ENCODE measurements at regions not wholly inside any gene's neighbourhood (a gene's known extent, or its start where the extent isn't known, plus 50 kb on each side); places are given as distances from the start of the nearest gene placed in this dataset.

DNA sequence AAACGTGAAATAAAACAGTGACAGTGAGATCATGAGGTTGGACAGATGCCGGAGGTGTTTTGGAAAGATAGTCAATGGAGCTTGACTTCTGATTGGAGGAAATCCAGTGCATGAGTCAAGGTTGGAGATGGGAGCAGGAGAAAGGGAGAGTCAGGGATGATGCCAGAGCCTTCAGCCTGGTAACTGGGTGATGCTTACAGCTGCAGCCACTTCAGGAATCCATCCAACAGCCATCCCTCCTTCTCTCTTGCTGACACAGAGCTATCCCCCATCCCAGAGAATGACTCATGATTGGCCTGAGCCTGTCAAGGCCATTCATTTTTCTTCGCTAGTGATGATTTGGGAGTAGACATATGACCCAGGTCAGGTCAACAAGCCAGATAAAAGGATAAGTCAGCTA lies 112.8 kb downstream of the SAMD5 start:
- DNase-seq, result no peak

GRCh38 chr6:147621961-147622360 lies 113.5 kb downstream of the SAMD5 start:
- no peak for DNase-seq

DNA sequence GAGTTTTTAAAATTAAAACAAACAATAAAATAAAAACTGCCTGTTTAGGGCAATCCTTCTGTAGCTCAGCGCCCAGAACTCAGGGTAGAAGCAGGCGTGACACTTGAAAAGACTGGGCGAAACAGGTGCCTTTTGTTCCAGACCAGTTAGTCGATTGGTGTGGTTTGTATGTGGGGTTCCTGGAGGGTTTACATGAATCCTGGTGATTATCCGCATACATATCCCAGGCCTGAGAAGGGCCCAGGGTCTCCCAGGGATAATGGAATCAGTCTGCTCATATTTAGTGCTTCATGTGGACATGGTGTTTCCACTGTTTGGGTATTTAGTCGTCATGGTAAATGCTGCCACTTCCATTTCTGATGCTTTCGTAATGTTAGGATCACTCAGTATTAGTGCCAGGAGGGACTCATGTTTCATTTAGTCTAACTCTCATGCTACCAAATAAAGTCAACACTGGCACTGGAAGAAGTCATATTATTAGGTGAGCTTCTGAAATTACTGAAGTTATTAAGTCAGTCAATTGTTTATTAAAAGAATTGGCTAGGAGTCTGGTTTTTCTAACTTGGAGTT lies 116.5 kb downstream of the SAMD5 start:
- DNase-seq, result no peak

GRCh38 chr6:147625946-147626345 lies 117.5 kb downstream of the SAMD5 start:
- no peak for DNase-seq

DNA sequence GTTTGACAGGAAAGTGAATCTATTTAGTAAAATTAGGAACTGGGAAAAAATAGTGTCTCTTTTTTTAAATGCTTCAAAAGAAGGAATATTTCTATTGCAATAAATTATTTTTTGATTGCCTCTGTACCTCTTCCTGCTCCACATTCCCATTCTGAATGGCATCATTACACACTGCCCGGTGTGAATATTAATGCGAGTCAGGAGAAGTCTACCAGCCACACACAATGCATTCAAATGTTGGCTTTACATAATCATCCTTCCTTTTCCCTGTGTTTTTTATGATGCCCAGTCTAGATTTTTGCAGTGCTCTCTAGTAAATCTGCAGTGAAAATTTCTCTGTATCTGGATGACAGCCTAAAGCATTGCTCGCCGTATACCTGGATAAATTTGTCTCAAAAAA lies 118.9 kb downstream of the SAMD5 start:
- DNase-seq, result no peak

- DNase-seq, result no peak
These were observed 124.7 kb downstream of the SAMD5 start for GRCh38 chr6:147633191-147633590.

DNA sequence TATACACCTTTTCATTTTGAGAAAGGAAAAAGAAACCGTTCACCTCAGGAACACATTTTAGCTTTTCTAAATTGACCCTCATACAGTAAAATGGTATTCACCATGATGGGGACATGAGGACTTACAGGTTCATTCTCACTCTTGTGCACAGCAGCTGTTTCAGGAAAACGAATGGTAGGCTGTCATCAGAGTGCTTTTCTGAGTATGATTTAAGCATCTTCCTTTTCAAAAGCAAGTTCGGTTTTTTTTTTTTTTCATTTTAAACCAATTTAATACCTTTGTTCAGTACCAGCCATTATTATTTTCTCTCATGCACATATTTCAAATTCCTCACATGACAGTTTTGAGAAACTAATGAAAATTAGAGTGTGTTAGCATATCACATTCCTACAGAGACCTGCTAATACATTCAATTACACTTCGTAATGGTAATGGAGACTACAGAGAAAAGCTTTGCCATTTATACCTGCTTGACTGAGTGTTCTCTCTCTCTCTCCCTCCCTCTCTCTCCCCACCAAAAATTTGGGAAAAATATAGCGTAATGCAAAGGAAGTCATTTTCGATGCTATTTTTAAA lies 129.2 kb downstream of the SAMD5 start:
- no peak for DNase-seq

GRCh38 chr6:147639279-147639678 lies 130.8 kb downstream of the SAMD5 start:
- DNase-seq, result no peak

DNA sequence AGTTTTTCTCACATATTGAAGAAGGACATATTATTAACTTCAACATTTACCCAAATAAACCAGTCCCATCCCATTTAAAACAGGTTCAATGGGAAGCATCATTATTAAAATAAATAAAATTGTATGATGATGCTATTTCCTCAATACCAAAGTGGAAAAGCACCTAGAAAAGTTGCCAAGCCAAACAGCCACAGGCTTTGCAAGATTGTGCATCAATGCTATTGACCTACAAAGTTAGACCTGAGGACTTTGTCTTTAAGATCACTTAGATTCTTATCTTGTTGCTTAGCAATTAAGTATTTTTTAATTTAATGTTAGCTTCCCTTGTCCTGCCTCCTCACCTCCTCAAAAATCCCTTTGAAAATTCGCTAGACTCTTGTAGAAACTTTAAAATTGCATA lies 132.1 kb downstream of the SAMD5 start:
- no peak for DNase-seq

DNA sequence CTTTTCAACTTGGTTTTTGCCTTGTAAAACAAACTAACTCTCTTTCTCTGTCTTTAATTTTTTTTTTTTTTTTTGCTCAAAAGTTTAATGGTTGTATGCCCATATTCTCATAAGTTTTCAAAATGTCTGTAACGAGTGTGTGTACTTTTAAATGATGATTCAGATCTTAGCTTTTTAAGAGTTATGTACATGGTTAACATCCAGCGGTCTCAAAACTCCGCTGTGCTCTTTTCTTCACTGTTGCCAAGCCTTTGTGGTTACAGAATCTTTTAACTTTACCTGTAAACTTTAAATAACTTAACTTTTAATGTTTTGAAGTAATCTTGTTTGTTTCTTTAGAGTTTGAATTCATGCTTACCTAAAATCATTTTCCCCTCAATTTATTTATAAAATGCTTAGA lies 133.0 kb downstream of the SAMD5 start:
- DNase-seq, result no peak

DNA sequence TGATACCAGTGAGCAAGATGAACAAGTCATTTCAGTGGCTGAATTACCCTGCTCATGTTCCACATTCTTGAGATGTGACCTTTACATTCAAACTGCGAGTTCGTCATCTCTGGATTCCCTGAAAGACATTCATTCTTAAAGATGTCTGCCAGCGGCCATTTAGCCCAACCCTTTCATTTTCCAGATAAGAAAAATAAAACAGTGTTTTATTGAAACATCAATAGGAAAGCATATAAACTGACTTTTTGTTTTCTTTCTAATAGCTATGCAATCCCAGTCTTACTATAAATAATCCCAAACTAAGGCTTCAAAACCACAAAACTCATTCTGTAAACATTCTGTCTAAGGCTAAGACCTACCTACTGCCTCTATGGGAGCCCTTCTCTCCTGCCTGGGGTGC lies 134.0 kb downstream of the SAMD5 start:
- no peak for DNase-seq

- DNase-seq, result no peak
These were observed 135.1 kb downstream of the SAMD5 start for GRCh38 chr6:147643341-147644200.

GRCh38 chr6:147648916-147649315 lies 140.4 kb downstream of the SAMD5 start:
- DNase-seq, result no peak

GRCh38 chr6:147651249-147652063 lies 143.0 kb downstream of the SAMD5 start:
- no peak for DNase-seq

DNA sequence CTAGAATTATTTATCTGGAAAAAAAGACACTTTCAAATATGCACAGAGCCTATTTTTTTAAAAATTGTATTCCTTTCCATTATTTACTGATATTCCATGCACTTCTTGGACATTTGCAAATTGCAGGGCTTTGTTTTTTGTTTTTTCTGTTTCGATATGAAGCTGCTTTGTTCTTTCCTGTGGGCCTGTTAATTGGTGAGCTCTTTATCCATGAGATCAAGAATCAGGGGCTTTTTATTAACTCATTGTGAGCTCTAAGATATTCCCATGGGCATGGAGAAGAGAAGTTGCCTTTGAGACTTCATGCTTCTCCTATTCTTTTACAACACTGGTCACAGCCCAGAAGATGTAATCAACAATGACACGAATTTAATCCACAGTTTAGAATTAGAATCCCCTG lies 145.1 kb downstream of the SAMD5 start:
- DNase-seq, result no peak

GRCh38 chr6:147654103-147654845 lies 145.8 kb downstream of the SAMD5 start:
- peak; percentile 26 for DNase-seq

- DNase-seq, result no peak
These were observed 152.1 kb downstream of the SAMD5 start for GRCh38 chr6:147660334-147661311.

- no peak for DNase-seq
These were observed 154.2 kb downstream of the SAMD5 start for GRCh38 chr6:147662646-147663045.

DNA sequence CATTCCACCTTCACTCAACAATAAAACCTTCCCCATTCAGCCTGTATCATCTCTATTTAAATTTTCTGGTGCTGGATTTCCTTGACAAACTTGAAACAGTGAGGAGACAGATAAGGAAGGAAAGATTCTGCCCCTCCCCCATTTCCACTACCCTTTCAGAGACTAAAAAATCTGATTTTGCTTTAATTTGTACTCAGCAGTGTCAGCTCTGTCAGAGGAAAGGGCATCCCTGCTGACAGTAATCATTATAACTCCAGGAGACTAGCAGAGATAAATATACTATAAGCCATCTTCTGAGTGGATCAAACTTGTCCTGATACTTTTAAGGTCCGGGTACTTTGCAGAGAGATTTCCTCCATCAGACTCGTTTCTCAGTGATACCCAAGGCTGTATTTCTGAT lies 155.6 kb downstream of the SAMD5 start:
- DNase-seq, result no peak

GRCh38 chr6:147666255-147666654 lies 157.8 kb downstream of the SAMD5 start:
- DNase-seq, result no peak

GRCh38 chr6:147667082-147667481 lies 158.6 kb downstream of the SAMD5 start:
- DNase-seq, result no peak

Measured in NCI-H2171 treated with DMSO at 0.1 percent for 48 hours (cell line).